ENCODE measurements at regions not wholly inside any gene's neighbourhood (a gene's known extent, or its start where the extent isn't known, plus 50 kb on each side); places are given as distances from the start of the nearest gene placed in this dataset.

DNA sequence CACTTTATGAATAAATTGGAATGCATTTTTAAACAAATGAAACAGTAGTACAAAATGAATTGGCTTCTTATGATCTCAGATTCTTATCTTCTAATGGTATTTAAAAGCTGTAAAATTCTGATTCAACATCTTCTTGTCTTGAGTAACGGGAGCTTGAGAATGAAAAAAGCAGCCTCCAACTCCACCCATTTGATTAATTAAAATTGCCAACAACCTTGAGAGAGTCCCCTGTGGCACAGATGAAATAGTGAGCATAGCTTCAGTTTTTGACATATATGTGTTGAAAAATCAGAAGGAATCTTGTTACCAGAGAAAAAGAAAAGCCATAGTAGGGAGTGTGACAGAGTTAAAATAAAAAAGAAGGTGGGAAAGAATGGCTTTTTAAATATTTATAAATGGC, 1426.1 kb upstream of the CDH8 start:
- no peak for TF ChIP-seq CTCF (IDR thresholded peaks at IDR 0.05; ENCODE audit: insufficient read depth in 1 of 2, low read depth in 1 of 2, low read length in 1 of 2, severe bottlenecking in 1 of 2, unreplicated experiment in 1 of 2)
- Mint-ChIP-seq H3K4me3 (ENCODE audit: unreplicated experiment) (no peak overlapping the region), H3K27me3 (ENCODE audit: insufficient read depth, unreplicated experiment) (no peaks in the 10 kb centered on the region), H3K27ac (ENCODE audit: unreplicated experiment) (no peak overlapping the region), H3K36me3 (ENCODE audit: insufficient read depth, unreplicated experiment) (no peaks in the 10 kb centered on the region), H3K4me1 (ENCODE audit: low read depth, unreplicated experiment) (no peaks in the 10 kb centered on the region), H3K9me3 (ENCODE audit: unreplicated experiment) (no peaks in the 10 kb centered on the region)
- CTCF ChIA-PET = no interaction called here
- no TSS peak for BruUV-seq (replicated peaks)
- no peaks in the 10 kb centered on the region for H3K36me3 ChIP-seq (ENCODE audit: control insufficient read depth, insufficient read depth, low read length)
- intact Hi-C loops (cut with micrococcal nuclease; ENCODE audit: unreplicated experiment) = loop anchor here (5.0 kb wide), 2 partner anchors 100 to 570 kb away; no protein-coding TSS in a partner anchor
- H3K4me3 ChIP-seq (ENCODE audit: low read depth, low read length) = no peak overlapping the region
- no peaks in the 10 kb centered on the region for H3K9me3 ChIP-seq
- no peak for DNase-seq
- no peaks in the 10 kb centered on the region for H3K4me1 ChIP-seq
- no peaks in the 10 kb centered on the region for H3K27me3 ChIP-seq (replicated peaks; ENCODE audit: control insufficient read depth, insufficient read depth, low read length)
- POLR2A ChIA-PET = no interaction called here

DNA sequence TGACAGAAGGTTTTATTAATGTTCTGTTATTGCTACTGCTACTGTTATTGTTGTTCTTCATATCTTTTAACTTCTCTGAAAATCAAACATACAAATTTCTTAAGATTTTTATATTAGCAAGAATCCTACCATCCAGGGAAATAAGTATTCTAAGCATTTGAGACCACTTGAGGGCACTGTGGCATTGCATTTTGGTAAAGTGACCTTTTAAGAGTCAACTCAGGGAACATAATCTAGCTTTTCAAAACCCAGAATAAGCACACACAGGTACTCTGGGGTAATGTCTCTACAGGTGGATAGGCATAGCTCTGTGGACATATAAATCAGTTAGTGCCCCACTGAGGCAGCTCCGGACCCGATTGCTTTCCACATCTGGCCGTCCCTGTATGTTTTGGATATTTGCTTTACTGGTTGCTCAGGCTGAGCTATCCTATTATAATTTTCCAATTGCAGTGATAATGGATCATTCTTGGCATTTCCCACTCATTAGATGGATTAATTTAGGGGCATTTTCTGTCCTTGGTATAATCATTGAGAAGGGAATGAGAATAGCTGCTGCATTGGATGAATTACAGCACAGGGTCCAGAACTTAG, 1425.1 kb upstream of the CDH8 start:
- intact Hi-C loops (cut with micrococcal nuclease; ENCODE audit: unreplicated experiment) = loop anchor here (1.0 to 5.0 kb wide), 4 partner anchors 99 to 1657 kb away; no protein-coding TSS in a partner anchor
- H3K9me3 ChIP-seq = no peaks in the 10 kb centered on the region
- POLR2A ChIA-PET = no interaction called here
- peak; percentile 27 to 39 for DNase-seq
- TF ChIP-seq CTCF (IDR thresholded peaks at IDR 0.05; ENCODE audit: insufficient read depth in 1 of 2, low read depth in 1 of 2, low read length in 1 of 2, severe bottlenecking in 1 of 2, unreplicated experiment in 1 of 2) = peak; percentile 45 to 52
- no peaks in the 10 kb centered on the region for H3K9me3 Mint-ChIP-seq (ENCODE audit: unreplicated experiment)
- no peak overlapping the region for H3K4me3 ChIP-seq (ENCODE audit: low read depth, low read length)
- no peak overlapping the region for H3K4me3 Mint-ChIP-seq (ENCODE audit: unreplicated experiment)
- no peaks in the 10 kb centered on the region for H3K4me1 ChIP-seq
- H3K36me3 Mint-ChIP-seq (ENCODE audit: insufficient read depth, unreplicated experiment) = no peaks in the 10 kb centered on the region
- CTCF ChIA-PET = no interaction called here
- no TSS peak for BruUV-seq (replicated peaks)
- H3K27me3 ChIP-seq (replicated peaks; ENCODE audit: control insufficient read depth, insufficient read depth, low read length) = no peaks in the 10 kb centered on the region
- H3K36me3 ChIP-seq (ENCODE audit: control insufficient read depth, insufficient read depth, low read length) = no peaks in the 10 kb centered on the region
- no peaks in the 10 kb centered on the region for H3K4me1 Mint-ChIP-seq (ENCODE audit: low read depth, unreplicated experiment)
- H3K27me3 Mint-ChIP-seq (ENCODE audit: insufficient read depth, unreplicated experiment) = no peaks in the 10 kb centered on the region
- no peak overlapping the region for H3K27ac Mint-ChIP-seq (ENCODE audit: unreplicated experiment)

DNA sequence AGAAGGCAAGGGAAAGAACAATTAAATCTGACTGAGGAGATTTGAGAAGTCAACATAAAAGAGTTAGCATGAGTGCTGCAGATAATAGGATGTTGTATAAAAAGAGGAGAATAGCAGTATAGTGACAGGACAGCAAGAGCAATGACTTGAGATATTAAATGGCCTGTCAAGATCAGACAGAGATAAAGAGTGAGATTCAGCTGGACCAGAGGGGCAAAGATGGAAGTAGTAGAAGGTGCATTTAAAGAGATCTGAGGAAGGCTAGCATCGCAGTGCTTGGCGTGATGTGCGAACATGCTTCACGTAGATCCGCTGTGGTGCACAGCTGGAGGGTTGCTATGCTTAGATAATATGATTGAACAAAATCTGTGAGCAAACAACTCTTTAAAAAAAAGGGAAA, 1422.6 kb upstream of the CDH8 start:
- H3K4me1 Mint-ChIP-seq (ENCODE audit: low read depth, unreplicated experiment) = no peaks in the 10 kb centered on the region
- intact Hi-C loops (cut with micrococcal nuclease; ENCODE audit: unreplicated experiment) = no loop called here
- no peak for TF ChIP-seq CTCF (IDR thresholded peaks at IDR 0.05; ENCODE audit: insufficient read depth in 1 of 2, low read depth in 1 of 2, low read length in 1 of 2, severe bottlenecking in 1 of 2, unreplicated experiment in 1 of 2)
- Histone ChIP-seq H3K36me3 (ENCODE audit: control insufficient read depth, insufficient read depth, low read length) (no peaks in the 10 kb centered on the region), H3K4me1 (no peaks in the 10 kb centered on the region), H3K4me3 (ENCODE audit: low read depth, low read length) (no peak overlapping the region), H3K9me3 (no peaks in the 10 kb centered on the region), H3K27me3 (replicated peaks; ENCODE audit: control insufficient read depth, insufficient read depth, low read length) (no peaks in the 10 kb centered on the region)
- H3K9me3 Mint-ChIP-seq (ENCODE audit: unreplicated experiment) = no peaks in the 10 kb centered on the region
- H3K27me3 Mint-ChIP-seq (ENCODE audit: insufficient read depth, unreplicated experiment) = peaks cover 2% of the 10 kb centered on the region
- ChIA-PET POLR2A (no interaction called here), CTCF (no interaction called here)
- H3K4me3 Mint-ChIP-seq (ENCODE audit: unreplicated experiment) = no peak overlapping the region
- H3K27ac Mint-ChIP-seq (ENCODE audit: unreplicated experiment) = no peak overlapping the region
- no TSS peak for BruUV-seq (replicated peaks)
- no peak for DNase-seq
- H3K36me3 Mint-ChIP-seq (ENCODE audit: insufficient read depth, unreplicated experiment) = no peaks in the 10 kb centered on the region
